SU-DHL-6 (cell line): ENCODE measurements at regions not wholly inside any gene's neighbourhood (a gene's known extent, or its start where the extent isn't known, plus 50 kb on each side); places are given as distances from the start of the nearest gene placed in this dataset.

Source experiments
- EZH2phosphoT487 ChIP-seq: fragments of 200-600 bp; sonication (generic), shearing (Covaris generic); conservative IDR thresholded peaks from 2 replicates; pipeline ENCODE4 v1.6.1; 2018; ENCODE audit warnings: mild to moderate bottlenecking, antibody characterized with exemption, low read length, moderate library complexity, mixed read lengths
- TF ChIP-seq, protein P1 (sequence below): fragments of 200-600 bp; sonication (generic); IDR thresholded peaks from one replicate; pipeline ENCODE4 v1.5.1; 2017; ENCODE audit warnings: antibody characterized with exemption, mild to moderate bottlenecking, low read length, moderate library complexity; ENCODE audit not compliant: insufficient read depth, poor library complexity, severe bottlenecking

DNA sequence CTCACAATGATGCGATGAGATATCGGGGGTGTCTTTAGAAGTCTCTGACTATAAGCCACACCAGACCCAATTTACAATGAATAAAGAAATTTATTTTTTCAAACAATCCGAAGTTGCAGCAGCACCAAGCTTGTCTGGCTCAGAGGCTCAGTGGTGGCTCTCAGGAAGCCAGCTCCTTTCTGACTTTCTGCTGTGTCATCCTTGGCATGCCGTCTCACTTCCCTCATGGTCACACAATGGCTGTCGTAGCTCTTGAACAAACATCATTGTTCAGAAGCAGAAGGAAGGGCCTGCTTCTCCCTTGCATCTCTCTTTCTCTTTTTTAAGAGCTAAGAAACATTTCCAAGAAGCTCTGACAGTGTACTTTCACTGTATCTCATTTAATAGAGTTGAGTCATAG lies 299.0 kb downstream of the DOK5 start:
- TF ChIP-seq, protein P1, sequence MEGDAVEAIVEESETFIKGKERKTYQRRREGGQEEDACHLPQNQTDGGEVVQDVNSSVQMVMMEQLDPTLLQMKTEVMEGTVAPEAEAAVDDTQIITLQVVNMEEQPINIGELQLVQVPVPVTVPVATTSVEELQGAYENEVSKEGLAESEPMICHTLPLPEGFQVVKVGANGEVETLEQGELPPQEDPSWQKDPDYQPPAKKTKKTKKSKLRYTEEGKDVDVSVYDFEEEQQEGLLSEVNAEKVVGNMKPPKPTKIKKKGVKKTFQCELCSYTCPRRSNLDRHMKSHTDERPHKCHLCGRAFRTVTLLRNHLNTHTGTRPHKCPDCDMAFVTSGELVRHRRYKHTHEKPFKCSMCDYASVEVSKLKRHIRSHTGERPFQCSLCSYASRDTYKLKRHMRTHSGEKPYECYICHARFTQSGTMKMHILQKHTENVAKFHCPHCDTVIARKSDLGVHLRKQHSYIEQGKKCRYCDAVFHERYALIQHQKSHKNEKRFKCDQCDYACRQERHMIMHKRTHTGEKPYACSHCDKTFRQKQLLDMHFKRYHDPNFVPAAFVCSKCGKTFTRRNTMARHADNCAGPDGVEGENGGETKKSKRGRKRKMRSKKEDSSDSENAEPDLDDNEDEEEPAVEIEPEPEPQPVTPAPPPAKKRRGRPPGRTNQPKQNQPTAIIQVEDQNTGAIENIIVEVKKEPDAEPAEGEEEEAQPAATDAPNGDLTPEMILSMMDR = no peak
- no peak for TF ChIP-seq EZH2phosphoT487
